Stimulated activated CD4-positive, alpha-beta T cell treated with anti-CD3 and anti-CD28 coated beads, TNF-alpha, amount 100 ng/mL, for 24 hours (primary cell): ENCODE measurements at regions not wholly inside any gene's neighbourhood (a gene's known extent, or its start where the extent isn't known, plus 50 kb on each side); places are given as distances from the start of the nearest gene placed in this dataset.
"Not testable (repeated sequence)": the region's sequence is repeated elsewhere in the genome, so short reads cannot be mapped to it uniquely, and the experiment has no call there.

Source experiments
- DNase-seq, 3 experiments: peaks; one replicate each; pipeline ENCODE4 v3.0.0-alpha.2; 2020; ENCODE audit warnings: low read depth in 3 of 3

DNA sequence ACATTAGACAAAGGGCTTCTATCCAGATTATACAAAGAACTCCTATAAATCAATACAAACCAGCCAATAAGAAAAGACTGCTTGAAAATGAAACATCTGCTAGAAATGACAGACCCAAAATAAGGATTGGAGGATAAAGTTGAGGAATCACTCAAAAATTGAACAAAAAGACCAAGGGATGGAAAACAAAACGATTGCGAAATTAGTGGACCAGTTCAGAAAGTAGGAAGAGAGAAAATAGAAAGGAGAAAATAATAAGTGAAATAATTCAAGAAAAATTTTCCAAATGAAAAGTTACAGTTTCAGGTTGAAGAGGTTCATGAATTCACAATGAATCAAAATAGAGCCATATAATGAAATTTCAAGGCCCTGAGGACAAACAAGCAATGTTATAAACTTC, 115.8 kb upstream of the CTBP2 start:
- DNase-seq = no peak

GRCh38 chr10:125274961-125275360, 114.6 kb upstream of the CTBP2 start:
- no peak for DNase-seq

DNA sequence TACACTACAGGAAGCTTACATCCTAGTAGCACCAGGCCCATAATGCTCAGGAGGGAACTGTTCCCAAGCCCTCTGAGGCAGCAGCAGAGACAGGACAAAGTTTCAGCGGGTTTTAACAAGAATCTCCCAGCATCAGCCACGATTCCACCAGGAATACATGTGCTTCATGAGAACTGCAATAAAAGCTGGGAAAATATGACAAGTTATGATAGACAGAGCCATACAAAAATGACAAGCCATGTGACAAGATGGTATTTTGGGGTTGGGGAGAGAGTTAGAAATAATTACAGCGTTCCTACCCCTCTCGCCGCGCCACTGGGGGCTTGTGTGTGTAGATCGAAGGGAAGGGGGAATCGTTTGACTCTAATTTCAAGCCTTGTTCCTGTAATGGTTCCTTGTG, 112.7 kb upstream of the CTBP2 start:
- DNase-seq = no peak

DNA sequence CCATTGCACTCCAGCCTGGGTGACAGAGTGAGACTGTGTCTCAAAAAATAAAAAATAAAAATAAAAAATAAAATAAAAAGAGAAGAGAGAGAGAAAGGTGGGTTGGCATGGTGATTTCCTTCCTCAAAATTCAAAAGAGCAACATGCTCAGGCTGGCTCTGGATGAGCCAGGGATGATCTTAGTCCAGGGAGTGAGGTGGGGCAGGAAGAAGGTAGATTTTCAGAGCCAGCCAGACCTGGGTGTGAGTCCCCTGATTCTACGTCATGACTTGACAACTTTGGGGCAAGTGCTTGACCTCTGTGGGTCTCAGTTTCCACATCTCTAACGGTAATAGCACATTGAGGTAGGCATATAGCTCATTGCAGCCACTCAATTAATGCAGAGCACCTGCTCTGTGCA, 109.4 kb upstream of the CTBP2 start:
- no peak for DNase-seq

DNA sequence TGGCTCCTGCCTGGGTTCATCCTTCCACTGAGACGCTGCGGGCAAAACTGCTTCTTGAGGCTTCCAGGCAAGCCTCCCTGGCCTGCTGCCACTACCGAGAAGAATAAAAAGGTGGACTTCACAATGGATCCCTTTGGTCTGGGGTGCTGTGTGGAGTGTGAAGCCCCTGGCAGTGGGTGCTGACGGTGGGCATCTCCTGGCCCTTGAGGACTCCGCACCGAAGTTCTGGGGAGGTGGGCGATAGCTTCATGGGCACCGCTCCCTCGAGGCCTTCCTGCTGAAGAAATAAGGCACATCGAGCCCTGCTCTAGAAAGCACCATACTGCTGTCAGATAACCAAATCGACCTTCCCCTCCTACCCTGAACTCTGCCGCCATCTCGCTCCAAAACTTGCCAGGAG, 106.6 kb upstream of the CTBP2 start:
- no peak for DNase-seq

DNA sequence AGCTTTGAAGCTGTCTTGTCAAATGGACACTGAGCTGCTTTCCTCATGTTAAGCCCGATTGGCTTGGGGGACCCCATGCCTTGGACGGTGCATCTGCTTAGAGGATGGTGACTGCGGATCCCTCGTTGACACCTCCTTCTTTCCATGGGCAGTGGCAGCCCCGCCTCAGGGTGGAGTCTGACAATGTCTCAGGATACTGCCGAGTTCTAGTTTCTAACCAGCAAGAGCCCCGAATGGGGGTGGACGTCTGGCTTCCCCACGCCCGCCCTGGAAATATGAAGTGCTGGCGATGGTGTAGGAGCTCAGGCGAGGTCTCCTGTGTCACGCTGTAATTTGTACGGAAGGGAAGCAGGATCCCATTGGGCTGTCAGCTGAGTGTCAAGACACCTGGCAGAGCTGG, 106.2 kb upstream of the CTBP2 start:
- no peak for DNase-seq

- DNase-seq = no peak
Measured at GRCh38 chr10:125265579-125265955, 105.2 kb upstream of the CTBP2 start.

DNA sequence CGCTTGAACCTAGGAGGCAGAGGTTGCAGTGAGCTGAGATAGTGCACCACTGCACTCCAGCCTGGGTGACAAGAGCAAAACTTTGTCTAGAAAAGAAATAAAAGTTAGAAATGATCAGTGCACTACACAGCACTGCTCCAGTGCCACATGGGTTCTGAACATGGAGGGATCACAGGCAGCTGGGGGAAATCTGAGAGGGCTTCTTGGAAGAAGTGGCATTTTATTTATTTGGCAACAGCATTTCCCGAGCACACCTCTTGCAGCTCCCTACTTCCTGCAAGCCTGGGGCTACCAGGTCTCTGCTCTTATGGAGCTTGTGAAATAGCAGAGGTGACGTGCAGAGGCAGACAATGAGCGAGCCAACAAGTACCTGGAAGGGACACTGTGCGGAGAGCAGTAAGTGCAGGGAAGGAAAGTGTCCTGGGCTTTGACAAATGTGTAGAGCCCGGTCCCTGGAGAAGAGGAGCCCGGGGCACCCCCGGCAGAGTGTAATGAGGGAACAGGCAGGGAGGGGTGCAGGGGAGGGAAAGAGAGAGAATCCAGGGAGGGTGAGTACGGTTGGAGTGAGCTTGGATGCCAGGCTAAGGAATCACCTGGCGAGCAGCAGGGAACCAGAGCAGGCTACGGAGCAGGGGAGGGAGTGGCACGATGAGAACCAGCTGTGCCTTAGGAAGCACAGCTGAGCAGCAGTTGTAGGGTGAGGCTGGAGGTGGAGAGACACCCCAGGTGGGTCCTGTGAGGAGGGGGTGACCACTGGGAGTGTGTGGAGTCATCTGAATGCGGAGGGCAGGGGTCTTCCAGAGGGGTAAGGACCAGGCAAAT, 104.6 kb upstream of the CTBP2 start:
- no peak for DNase-seq

DNA sequence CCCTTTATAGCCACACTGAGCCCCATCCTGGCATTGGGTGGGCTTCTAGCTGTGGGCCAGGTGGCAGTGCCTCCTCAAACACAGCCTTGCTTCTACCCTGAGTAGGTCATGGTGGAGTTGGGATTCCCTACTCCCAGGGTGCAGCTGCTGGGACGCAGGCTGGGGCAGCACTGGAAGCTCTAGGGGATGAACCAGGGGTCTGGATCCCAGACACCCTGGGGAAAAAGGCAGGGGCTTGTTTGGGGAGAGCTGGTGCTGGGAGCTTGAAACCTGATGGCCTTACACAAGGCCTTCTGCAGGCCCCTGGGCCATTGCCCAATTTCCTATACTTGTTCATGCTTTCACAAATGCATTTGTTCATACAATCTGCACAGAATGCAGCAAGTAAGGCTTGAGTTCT, 103.7 kb upstream of the CTBP2 start:
- no peak for DNase-seq

DNA sequence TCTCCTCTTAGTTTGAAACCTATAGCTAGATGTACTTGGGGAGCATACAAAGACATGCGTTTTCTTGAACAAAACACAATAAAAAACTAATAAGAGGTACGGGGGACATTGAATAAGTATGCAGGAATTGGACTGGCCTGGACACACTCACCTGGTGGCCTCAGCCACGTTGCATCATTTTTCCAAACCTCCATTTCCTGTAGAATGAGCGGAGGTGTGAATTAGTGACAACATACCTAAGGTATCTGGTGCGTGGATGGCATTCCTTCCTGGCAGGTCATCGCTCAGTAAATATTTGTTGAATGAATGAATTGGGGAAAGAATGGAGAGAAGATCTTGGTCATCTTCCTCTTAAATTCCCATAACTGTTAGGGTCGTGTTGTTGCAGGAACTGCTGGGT, 103.2 kb upstream of the CTBP2 start:
- no peak for DNase-seq

GRCh38 chr10:125262920-125263319, 102.6 kb upstream of the CTBP2 start:
- no peak for DNase-seq

DNA sequence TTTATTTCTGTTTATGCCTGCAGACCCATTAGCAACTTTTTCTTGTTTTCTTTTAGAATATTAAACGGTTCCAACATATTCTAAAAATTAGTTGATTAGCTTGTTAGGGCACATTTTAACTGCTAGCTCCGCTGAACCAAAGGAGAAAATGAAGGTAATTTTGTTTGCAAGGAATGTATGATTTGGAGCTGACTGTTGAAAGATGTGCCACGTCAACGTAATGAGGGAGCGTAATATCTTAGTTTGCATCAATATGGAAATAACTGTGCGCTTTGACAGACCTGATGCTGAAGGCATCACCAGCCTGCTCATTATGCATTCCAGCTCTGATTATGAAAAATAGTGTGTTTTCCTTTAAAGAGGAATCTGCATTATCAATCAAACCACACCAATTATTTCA, 102.0 kb upstream of the CTBP2 start:
- no peak for DNase-seq

DNA sequence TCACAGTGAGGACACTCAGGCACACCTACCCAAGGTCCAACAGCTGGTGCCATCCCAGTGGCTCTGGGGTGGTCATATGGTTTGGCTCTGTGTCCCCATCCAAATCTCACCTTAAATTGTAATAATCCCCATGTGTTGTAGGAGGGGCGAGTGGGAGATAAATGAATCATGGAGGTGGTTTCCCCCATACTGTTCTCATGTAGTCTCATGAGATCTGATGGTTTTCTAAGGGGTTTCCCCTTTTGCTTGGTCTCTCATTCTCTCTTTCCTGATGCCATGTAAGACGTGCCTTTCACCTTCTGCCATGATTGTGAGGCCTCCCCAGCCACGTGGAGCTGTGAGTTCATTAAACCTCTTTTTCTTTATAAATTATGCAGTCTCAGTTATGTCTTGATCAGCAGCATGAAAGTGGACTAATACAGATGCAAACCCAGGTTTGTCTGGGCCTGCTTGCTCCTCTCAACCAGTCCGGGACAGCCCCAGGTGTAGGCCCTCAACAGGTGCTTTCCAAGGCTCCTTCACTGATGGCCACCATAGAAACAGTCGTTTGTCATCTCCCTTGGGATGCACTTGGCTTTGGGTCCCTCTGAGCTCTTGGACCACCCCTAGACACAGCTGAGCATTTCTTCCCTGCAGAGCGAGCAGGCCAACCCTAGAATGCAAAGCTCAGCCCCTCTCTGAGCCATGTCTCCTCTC, 101.3 kb upstream of the CTBP2 start:
- no peak for DNase-seq

DNA sequence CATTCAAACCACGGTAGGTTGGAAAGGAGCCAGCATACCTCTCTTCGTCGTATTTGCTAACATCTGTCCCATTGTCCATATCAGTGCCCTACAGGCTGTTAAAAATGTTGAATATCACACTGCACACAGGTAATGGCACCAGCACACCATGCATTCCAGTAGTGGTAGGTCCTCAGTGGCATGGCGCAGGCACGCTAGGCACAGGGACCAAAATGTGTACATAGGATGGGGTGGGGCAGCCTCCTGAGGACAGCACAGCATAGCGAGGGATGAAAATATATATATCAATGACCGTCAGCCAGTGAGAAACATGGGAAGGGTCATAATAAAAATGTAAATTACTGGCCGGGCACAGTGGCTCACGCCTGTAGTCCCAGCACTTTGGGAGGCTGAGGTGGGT, 99.9 kb upstream of the CTBP2 start:
- DNase-seq = no peak

GRCh38 chr10:125259651-125260050, 99.3 kb upstream of the CTBP2 start:
- DNase-seq = no peak

GRCh38 chr10:125258676-125259075, 98.3 kb upstream of the CTBP2 start:
- no peak for DNase-seq

DNA sequence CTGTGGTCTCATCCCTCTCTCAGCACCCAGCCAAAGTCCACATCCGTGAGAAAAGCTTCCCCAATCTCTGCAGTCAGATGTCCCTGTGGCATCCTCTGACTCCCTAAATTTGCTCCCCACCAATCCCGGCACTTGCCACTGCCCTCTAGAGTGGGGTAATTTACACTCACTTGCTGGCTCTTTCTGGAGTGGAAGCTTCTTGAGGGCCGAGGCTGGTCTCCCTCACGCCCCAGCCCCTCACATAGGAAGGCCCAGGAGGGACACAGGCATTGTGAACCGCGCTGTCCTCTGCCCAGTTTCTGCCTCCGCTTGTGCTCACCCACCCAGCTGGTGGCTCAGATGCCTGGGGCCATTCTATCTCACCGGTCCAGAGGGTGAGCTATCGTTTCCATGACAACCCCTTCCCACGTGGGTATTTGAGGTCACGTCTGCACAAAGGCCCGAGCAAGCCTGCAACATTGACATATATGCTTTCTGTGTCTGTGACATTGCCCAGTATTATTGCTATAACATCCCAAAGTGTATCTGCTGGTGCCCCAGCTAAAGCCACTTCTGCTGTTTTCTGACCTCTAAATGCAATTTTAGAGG, 97.3 kb upstream of the CTBP2 start:
- no peak for DNase-seq

DNA sequence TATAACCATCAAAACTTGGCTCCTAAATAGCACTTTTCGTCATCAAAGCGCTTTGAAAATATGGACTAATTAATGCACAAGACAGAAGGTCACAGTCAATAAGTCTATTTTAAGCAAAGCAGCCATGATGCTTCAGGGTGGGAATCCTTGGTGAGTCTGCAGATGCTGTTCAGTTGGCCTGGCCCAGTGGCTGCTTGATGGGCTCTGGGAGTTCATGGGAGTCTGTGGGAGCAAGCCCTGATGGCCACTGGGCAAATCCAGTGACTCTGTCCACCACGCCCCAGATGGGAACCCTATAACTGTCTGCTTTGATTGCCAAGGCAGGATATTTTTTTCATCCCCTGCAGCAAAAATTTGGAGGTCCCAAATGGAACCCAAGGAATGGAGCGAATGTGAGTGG, 95.7 kb upstream of the CTBP2 start:
- no peak for DNase-seq

GRCh38 chr10:125252937-125253336, 92.6 kb upstream of the CTBP2 start:
- no peak for DNase-seq

GRCh38 chr10:125250834-125251233, 90.5 kb upstream of the CTBP2 start:
- DNase-seq = not testable (repeated sequence)

DNA sequence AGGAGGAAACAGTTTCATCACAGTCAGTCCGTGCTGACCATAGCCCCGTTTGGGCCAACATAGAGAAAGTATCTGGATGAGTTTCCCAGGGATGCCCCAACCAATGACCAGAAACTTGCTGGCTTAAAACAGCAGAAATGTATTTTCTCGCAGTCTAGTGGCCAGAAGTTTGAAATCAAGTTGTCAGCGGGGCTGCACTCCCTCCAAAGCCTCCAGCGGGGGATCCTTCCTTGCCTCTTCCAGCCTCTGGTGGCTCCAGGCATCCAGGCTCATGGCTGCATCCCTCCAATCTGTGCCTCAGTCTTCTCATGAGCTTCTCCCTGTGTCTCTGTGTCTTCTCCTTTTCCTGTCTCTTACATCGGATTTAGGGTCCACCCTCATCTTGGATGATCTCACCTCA, 89.6 kb upstream of the CTBP2 start:
- no peak for DNase-seq

GRCh38 chr10:125248489-125248888, 88.1 kb upstream of the CTBP2 start:
- DNase-seq = no peak

DNA sequence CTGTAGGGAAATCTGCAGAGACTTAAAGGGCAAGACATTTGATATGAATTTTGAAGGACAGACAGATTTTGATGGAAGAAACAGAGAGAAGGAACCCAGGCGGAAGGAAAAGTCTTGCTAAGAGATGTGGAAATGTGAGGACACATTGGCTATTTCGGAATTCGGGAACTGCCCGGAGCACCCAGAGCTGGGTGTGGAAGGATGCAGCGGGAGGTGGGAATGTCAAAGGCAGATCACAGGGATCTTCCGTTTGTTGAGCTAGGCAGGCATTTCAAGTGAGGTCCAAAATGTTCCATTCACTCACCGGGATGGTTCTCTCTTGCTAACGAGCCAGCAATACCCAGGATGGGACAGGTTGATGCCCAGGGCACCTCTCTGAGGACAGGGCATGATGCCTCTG, 87.2 kb upstream of the CTBP2 start:
- no peak for DNase-seq
